SH-SY5Y (cell line): ENCODE measurements at regions not wholly inside any gene's neighbourhood (a gene's known extent, or its start where the extent isn't known, plus 50 kb on each side); places are given as distances from the start of the nearest gene placed in this dataset.

Experiments
- GATA2 ChIP-seq: IDR thresholded peaks from 2 replicates; pipeline ENCODE4 v1.6.1; 2011; ENCODE audit warnings: mild to moderate bottlenecking, low read depth, low read length
- GATA3 ChIP-seq: IDR thresholded peaks from 2 replicates; pipeline ENCODE4 v1.6.1; 2011; ENCODE audit warnings: low read depth, mild to moderate bottlenecking, low read length, moderate library complexity

DNA sequence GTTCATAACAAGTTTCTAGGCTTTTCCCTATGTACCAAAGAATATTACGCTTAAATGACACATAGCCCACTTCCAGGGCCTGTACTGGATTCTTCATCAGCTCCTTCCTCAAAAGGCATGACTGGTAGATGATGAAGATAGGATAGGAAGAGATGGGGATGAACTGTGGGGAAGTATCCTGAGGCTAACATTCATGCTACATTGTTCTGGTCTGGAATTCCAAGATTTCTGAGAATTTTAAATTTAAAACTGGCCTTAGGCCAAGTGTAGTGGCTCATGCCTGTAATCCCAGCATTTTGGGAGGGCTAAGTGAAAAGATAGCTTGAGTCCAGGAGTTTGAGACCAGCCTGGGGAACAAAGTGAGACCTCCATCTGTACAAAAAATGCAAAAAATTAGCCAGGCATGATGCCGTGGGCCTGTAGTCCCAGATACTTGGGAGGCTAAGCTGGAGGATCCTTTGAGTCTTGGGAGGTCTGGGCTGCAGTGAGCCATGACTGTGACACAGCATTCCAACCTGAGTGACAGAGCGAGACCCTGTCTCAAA is 160.1 kb upstream of the PLAAT1 start:
- TF ChIP-seq GATA2 (no peak), GATA3 (no peak)

DNA sequence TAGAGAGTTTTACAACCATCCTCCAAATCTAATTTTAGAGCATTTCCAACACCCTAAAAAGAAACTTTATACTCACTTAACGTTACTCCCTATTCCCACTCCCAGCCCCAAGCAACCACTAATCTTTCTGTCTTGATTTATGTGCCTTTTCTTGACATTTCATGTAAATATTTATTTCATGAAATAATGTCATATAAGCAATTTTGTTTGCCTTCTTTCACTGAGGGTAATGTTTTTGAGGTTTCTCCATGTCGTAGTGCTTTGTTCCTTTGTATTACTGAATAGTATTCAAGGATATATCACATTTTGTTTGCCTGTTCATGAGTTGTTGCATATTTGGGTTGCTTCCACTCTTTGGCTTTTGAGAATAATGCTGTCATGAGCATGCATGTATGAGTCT is 155.4 kb upstream of the PLAAT1 start:
- TF ChIP-seq GATA3 (no peak), GATA2 (no peak)

- TF ChIP-seq GATA2 (no peak), GATA3 (no peak)
These were observed 154.3 kb upstream of the PLAAT1 start for GRCh38 chr3:193086681-193087080.

DNA sequence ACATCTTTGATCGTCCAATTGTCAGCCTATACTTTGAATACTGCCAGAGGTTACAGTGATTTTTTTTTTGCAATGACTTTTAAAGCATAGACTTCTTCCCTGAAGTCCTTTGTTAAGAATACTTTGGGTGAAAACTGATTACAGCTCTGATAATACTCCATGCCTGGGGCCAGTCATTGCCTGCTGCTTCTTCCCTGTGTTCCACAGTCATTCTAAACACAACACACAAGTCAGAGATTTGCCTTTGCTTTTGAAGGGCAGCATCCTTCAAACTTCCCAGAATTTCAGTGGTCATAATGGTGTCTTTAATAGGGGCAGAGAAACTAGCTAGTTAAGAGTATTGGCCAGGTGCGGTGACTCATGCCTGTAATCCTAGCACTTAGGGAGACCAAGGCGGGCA is 153.7 kb upstream of the PLAAT1 start:
- TF ChIP-seq GATA3 (no peak), GATA2 (no peak)

DNA sequence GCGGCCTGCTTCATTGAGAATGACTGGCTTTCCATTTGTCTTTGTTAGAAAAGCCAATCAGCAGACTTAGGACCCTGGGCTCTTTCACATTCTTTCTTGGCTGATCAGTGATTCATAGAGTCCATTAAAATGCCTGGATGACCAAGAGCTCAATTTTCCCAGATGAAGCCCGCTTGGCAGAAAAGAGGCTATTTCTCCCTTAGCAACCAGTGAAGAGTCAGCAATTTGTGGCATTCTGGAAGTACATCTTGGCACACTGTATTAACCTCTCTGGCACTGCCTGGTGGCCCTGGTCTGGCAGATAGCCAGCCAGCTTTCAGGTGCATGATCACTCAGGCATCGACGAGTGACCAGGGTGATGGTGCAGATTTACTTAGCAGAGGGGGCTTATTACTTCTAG is 145.7 kb upstream of the PLAAT1 start:
- TF ChIP-seq GATA2 (no peak), GATA3 (no peak)

DNA sequence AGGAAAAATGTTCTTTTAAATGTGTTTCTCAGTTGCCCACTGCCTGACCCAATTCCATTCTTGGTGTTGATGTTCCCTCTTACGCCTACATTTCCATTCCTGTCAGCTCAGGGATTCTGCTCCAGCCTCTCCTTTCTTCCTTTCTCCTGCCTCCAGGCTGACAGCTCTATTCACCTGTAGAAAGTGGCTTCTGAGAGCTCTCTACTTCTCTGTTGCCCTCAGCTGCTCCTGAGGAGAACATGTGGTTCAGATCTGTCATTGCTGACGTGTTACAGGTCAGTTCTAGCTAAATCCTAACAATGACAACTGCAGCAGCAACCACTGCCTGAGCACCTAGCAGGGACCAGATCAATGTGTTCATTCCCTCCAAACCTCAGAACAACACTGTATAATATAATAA is 144.9 kb upstream of the PLAAT1 start:
- no peak for TF ChIP-seq GATA3
- no peak for TF ChIP-seq GATA2

- no peak for TF ChIP-seq GATA3
- no peak for TF ChIP-seq GATA2
These were observed 126.3 kb upstream of the PLAAT1 start for GRCh38 chr3:193114431-193115340.

DNA sequence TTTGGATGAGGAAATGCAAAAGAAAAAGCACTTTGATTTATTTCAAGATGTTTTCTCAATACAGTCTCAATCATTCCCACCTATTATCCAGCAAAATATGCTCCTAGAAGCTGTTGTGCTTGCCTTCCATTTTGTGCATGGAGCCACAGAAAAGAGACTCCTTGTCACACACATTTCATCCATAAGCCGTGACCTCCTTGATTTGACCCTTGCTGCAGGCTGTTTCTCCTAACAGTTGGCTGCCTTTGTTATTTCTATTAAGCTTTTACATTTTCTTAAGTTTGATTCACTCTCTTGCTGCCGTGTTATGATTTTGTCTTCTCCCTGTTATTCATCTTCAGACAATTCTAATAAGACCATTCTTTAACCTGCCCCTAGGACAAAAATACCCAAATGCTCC is 124.2 kb upstream of the PLAAT1 start:
- TF ChIP-seq GATA3, result no peak
- TF ChIP-seq GATA2, result no peak

DNA sequence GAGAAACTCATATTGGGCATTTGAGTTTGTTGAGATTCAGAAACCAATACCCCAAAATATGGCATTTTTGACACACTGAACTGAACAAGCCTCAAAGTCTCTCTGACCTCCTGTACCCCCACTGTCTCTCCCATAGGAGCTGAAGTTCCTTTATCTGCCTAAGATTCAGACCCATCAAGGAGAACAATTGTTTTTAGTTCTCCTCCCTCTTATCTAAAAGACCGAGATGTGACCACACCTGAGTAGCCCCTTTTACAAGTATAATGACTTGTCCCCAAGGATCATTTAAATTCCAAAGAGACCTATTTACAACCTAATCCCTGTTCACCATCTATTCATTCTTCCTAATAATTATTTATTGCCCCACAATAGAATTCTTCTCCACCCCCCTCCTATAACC is 122.1 kb upstream of the PLAAT1 start:
- TF ChIP-seq GATA3 (no peak), GATA2 (no peak)

GRCh38 chr3:193119926-193120325 is 121.1 kb upstream of the PLAAT1 start:
- TF ChIP-seq GATA3 (no peak), GATA2 (no peak)

DNA sequence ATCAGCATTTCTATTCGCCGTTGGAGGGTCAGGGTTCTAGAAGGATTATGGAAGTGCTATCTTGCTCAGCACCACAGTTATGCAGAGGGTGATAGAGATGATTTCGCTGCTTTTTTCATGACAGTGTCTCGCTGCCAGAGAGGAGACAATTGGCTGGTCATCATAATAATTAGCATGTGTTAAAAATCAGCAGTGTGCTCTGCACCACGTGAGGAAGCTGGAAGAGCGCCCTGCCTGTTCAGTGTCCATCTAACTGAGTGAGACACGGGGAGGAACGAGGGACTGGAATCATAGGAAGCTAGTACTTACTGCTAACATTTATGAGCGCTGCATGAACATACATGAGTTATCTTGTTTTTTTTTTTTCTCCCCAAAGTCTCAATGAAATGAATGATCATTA is 116.2 kb upstream of the PLAAT1 start:
- TF ChIP-seq GATA3, result no peak
- TF ChIP-seq GATA2, result no peak

DNA sequence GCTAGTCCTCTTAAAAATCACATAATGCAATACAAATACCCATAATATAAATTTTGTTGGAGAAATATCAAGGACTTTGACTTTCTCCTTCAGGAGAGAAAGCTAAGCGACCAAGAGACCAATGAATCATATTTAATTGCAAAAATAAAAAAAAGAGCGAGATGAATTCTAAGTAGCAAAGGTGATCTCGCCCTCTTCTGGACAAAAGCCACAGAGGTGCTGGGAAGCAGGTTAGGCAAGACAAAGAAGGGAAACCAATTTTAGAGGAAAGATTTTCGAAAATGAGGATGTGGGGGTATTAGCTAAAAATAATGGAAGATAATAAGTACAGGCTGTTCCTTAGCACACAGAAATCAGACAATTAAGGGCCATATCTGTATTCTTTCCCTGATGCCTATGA is 111.4 kb upstream of the PLAAT1 start:
- TF ChIP-seq GATA3 (no peak), GATA2 (no peak)

- TF ChIP-seq GATA2 (no peak), GATA3 (no peak)
These were observed 110.4 kb upstream of the PLAAT1 start for GRCh38 chr3:193130576-193130975.

GRCh38 chr3:193132241-193132640 is 108.8 kb upstream of the PLAAT1 start:
- TF ChIP-seq GATA3 (no peak), GATA2 (no peak)

GRCh38 chr3:193132964-193133363 is 108.1 kb upstream of the PLAAT1 start:
- TF ChIP-seq GATA2 (no peak), GATA3 (no peak)
